RWPE1 (cell line): ENCODE measurements at regions not wholly inside any gene's neighbourhood (a gene's known extent, or its start where the extent isn't known, plus 50 kb on each side); places are given as distances from the start of the nearest gene placed in this dataset.

Experiments
- CTCF ChIA-PET: fragments of 350-600 bp; sonication (Branson Sonifier 250); formaldehyde crosslinking; extraction: SDS; loops from one replicate; lab custom pipeline; 2021; lab: Yijun Ruan, JAX
- POLR2A ChIA-PET: fragments of 400-600 bp; formaldehyde crosslinking; extraction: SDS; loops from one replicate; lab custom pipeline; 2020; ENCODE audit warnings: antibody characterized with exemption; ENCODE audit not compliant: low non-redundant PET; lab: Yijun Ruan, JAX
- DNase-seq: peaks from one replicate; pipeline ENCODE4 v3.0.0; 2012; ENCODE audit warnings: low spot score
- H3K27ac ChIP-seq: fragments of 450-650 bp; 2 replicates; pipeline ENCODE4 v1.5.1; 2017
- TF ChIP-seq, protein P1 (sequence below): fragments of 450-650 bp; conservative IDR thresholded peaks from 2 replicates; pipeline ENCODE4 v1.5.1; 2017; ENCODE audit warnings: low read depth, mild to moderate bottlenecking

GRCh38 chr13:109858319-109858718 lies 71.9 kb upstream of the IRS2 start:
- ChIA-PET POLR2A (interaction anchor here (0.7 kb wide), 1 partner anchor 14 kb away, joined by 3 read pairs; no protein-coding TSS in a partner anchor), CTCF (interaction anchor here (0.6 kb wide), 2 partner anchors 250 to 416 kb away, joined by 3 read pairs; no protein-coding TSS in a partner anchor)
- DNase-seq = peak; percentile 75
- TF ChIP-seq, protein P1, sequence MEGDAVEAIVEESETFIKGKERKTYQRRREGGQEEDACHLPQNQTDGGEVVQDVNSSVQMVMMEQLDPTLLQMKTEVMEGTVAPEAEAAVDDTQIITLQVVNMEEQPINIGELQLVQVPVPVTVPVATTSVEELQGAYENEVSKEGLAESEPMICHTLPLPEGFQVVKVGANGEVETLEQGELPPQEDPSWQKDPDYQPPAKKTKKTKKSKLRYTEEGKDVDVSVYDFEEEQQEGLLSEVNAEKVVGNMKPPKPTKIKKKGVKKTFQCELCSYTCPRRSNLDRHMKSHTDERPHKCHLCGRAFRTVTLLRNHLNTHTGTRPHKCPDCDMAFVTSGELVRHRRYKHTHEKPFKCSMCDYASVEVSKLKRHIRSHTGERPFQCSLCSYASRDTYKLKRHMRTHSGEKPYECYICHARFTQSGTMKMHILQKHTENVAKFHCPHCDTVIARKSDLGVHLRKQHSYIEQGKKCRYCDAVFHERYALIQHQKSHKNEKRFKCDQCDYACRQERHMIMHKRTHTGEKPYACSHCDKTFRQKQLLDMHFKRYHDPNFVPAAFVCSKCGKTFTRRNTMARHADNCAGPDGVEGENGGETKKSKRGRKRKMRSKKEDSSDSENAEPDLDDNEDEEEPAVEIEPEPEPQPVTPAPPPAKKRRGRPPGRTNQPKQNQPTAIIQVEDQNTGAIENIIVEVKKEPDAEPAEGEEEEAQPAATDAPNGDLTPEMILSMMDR = no peak
- no peak overlapping the region for H3K27ac ChIP-seq

- no peak overlapping the region for H3K27ac ChIP-seq
- ChIA-PET CTCF (interaction anchor here (0.6 kb wide), 2 partner anchors 250 to 417 kb away, joined by 3 read pairs; no protein-coding TSS in a partner anchor), POLR2A (no interaction called here)
- no peak for DNase-seq
- TF ChIP-seq, protein P1 = no peak
Measured at GRCh38 chr13:109857803-109858202, 71.4 kb upstream of the IRS2 start.

DNA sequence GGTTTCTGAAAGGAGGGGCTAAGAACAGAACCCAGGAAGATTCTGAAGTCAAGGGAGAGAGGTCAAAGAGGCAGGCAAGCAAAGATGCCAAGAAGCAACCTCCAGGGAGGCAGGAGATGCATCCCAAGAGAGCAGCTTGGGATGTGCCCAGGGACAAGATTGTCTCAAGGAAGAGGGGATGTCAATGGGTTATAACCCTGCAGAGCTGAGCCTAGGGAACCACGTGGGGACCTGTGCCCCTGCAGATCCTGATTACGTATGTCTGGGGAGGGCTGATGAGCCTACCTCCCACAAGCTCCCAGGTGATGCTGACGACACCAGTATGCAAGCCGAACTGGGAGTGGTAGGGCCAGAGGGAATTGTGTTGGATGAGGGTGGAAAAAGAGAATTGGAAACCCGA lies 70.9 kb upstream of the IRS2 start:
- TF ChIP-seq, protein P1 = no peak
- ChIA-PET POLR2A (no interaction called here), CTCF (interaction anchor here (0.7 kb wide), 1 partner anchor 11 kb away, joined by 3 read pairs; no protein-coding TSS in a partner anchor)
- H3K27ac ChIP-seq = no peak overlapping the region
- DNase-seq = no peak

GRCh38 chr13:109856350-109856749 lies 70.0 kb upstream of the IRS2 start:
- TF ChIP-seq, protein P1 = no peak
- no peak overlapping the region for H3K27ac ChIP-seq
- POLR2A ChIA-PET = no interaction called here
- CTCF ChIA-PET = no interaction called here
- no peak for DNase-seq

DNA sequence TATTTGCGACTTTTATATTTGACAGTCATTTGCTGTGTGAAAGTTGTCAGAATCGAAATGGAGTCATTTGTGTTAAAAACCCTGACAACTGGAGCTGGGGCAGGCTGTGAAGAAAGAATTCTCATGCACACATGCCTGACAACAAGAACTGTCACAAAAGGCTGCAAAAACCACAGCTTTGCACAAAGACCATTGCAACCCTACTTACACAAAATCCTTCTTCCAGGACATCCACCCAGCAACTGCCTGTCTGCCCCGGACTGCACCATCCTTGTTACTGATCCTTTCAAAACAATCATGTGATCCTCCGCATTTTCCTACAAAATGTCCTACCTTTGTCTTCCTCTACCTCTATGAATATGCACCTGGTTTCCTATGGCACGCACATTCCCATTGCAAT lies 66.8 kb upstream of the IRS2 start:
- no peak for DNase-seq
- POLR2A ChIA-PET = no interaction called here
- CTCF ChIA-PET = no interaction called here
- no peak overlapping the region for H3K27ac ChIP-seq
- TF ChIP-seq, protein P1 = no peak

DNA sequence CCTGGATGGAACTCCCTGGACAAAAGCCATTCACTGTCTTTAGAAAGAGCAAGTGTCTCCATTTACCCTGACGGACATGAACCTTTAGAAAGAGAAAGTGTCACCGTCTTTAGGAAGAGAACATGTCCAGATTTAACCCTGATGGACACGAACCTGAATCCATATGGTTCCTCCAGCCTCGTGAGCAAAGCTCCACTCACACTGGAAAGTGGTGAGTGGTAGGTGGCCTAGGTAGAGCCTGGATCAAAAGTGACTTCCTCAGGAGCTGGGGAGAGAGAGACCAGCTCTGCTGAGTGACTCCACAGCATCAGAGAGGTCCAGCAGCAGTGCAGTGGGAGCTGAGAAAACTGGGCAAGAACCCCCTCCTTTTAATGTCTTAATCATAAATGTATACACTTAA lies 59.8 kb upstream of the IRS2 start:
- DNase-seq = no peak
- CTCF ChIA-PET = no interaction called here
- POLR2A ChIA-PET = no interaction called here
- H3K27ac ChIP-seq = no peak overlapping the region
- TF ChIP-seq, protein P1 = no peak
